Choroid plexus epithelial cell (primary cell): ENCODE measurements at regions not wholly inside any gene's neighbourhood (a gene's known extent, or its start where the extent isn't known, plus 50 kb on each side); places are given as distances from the start of the nearest gene placed in this dataset.

ENCODE experiments used
- DNase-seq: peaks from one replicate; pipeline ENCODE4 v3.0.0-alpha.2; 2010; ENCODE audit warnings: low read depth
- H3K4me3 ChIP-seq: 2 replicates; pipeline ENCODE4 v1.5.1; 2011; ENCODE audit warnings: low read depth, mild to moderate bottlenecking, control low read depth, low read length, moderate library complexity
- CTCF ChIP-seq: conservative IDR thresholded peaks from 2 replicates; pipeline ENCODE4 v1.5.1; 2011; ENCODE audit warnings: low read depth, mild to moderate bottlenecking, control low read depth, inconsistent platforms, low read length, moderate library complexity

GRCh38 chr16:50425648-50426047 lies 56.9 kb upstream of the BRD7 start:
- no peak overlapping the region for H3K4me3 ChIP-seq
- no peak for TF ChIP-seq CTCF
- DNase-seq: no peak

- no peak for TF ChIP-seq CTCF
- no peak overlapping the region for H3K4me3 ChIP-seq
- DNase-seq: no peak
Observed at GRCh38 chr16:50425044-50425443, 56.3 kb upstream of the BRD7 start.

GRCh38 chr16:50422926-50423325 lies 54.1 kb upstream of the BRD7 start:
- DNase-seq: no peak
- H3K4me3 ChIP-seq: no peak overlapping the region

GRCh38 chr16:50419116-50419515 lies 50.3 kb upstream of the BRD7 start:
- no peak overlapping the region for H3K4me3 ChIP-seq
- DNase-seq: no peak
- TF ChIP-seq CTCF: no peak

More at GRCh38 chr16:50422926-50423325, 54.1 kb upstream of the BRD7 start:
- no peak for TF ChIP-seq CTCF
